HG03095 (cell line): ENCODE measurements at regions not wholly inside any gene's neighbourhood (a gene's known extent, or its start where the extent isn't known, plus 50 kb on each side); places are given as distances from the start of the nearest gene placed in this dataset.

Experiments used
- ATAC-seq: cut with Tn5 transposase; IDR thresholded peaks from one replicate; pipeline ENCODE4 v1.9.1; 2021; ENCODE audit warnings: moderate library complexity; ENCODE audit not compliant: unreplicated experiment

DNA sequence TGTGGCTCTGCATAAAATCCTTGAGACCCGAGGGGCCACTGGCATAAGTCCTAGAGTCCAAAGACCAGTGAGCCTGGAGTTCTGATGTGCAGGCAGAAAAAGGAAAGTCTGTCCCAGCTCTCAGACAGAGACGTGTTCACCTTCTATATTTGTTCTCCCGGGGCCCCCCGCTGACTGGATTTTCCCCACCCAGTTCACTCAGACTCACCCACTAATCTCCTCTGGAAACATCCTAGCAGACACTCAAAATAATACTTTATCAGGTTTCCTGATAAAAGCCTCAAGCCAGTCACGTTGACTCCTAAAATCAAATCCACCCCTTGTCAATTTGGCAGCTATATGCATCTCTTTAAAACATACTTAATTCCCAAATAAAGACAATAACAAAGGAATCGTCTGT, 1084.2 kb upstream of the NCAM2 start:
- ATAC-seq = no peak

DNA sequence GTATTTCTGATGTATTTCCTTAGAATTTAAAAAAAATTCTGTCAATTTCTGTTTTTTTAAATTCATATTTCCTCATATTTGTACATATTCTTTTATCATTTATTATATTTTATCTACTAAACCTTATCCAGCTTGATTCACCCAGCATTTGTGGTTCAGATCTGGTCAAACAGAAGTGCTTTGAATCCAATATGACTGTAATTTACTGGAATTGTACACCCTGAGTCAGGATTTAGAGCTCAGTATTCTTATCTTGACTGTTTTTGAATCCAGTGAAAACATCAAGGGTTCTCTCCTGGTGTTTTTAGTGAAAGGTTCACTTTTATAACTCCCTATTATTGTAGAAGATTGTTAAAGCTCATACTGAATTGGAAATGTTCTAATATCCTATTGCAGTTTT, 1077.0 kb upstream of the NCAM2 start:
- ATAC-seq = no peak

DNA sequence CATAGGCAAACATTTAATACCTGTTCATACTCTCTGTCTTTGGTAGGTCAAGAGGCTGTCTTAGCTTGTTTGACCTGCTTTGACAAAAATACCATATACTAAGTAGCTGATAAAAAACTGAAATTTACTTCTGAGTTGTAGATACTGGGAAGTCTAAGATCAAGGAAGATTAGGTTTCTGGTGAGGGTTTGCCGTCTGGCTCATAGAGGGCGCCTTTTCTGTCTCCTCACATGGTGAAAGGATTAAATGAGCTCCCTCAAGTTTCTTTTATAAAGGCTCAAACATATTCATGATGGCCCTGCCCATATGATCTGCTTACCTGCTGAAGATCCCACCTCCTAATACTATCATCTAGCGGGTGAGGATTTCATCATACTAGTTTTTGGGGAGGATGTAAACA, 1076.1 kb upstream of the NCAM2 start:
- ATAC-seq = no peak

- no peak for ATAC-seq
Measured at GRCh38 chr21:19935467-19935866, 1062.7 kb upstream of the NCAM2 start.

DNA sequence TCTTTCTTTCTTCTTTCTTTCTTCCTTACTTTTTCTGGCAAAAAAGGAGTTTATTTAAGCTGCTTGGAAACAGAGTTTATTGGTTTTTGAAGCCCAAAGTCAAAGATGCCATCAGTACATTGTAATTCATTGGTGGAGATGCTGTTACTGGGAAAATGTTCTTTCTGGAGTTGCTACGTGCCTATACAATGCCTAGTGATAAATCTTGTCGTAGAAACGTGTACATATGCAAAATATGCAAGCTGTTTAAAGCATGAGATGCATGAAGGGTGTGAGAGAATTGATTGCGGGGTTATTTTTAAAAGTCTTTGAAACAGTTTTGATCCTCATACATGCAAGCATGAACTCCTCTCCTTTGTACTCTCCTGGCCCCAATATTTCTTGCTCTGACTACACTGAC, 1060.6 kb upstream of the NCAM2 start:
- no peak for ATAC-seq

DNA sequence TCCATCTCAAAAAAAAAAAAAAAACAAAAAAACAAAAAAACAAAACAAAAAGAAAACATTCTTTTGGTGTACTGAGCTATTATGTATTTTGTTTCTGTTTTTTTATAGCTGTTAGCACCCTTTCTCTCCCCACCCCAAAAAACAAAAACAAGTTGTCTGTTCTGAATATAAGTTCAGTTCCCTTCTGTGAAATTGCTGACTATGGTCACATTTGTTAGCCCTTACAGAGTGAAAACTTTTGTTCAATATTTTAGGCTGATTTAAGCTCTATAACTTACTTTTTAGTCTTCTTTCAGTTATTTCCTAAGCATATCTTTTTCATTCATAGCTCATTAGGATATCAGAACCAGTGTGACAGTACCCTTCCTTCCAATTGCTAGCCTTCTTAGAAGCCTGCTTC, 1056.6 kb upstream of the NCAM2 start:
- ATAC-seq = no peak

- no peak for ATAC-seq
Measured at GRCh38 chr21:19950347-19950746, 1047.9 kb upstream of the NCAM2 start.

GRCh38 chr21:19969156-19969555, 1029.1 kb upstream of the NCAM2 start:
- ATAC-seq = no peak

DNA sequence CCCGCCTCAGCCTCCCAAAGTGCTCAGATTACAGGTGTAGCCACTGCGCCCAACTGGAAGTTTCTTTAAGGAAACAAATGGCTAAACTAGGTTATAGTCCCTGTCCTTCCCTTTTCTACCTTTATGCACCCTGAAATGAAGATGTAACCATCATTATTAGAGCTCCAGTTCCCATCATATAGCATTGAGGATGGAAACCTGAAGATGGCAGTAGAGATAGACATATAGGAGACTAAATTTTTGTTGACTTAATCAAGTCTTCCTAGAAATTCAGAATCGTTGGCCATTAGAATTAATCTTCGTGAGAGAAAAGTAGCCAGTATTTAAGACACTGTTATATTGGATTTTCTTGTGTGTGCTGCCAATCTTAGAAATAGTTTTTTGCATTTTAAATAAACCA, 1016.3 kb upstream of the NCAM2 start:
- ATAC-seq = no peak

DNA sequence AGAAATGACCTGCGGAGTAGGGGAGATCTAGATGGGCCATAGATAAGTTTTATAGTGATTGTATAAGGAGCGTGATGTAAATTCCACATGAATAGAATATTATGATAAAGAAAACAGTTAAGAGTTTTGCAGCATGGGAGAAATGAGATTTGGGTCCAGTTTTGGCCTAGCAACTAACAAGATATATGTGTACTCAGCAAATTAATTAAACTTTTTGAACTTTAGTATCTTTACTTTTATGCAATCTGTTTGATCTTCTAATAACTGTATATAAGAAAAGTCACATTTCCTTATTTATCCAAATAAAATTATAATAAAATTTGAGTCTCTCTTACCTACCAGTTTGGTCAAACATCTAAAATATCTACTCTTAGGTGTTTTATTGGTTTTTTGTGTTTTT, 1011.8 kb upstream of the NCAM2 start:
- no peak for ATAC-seq

DNA sequence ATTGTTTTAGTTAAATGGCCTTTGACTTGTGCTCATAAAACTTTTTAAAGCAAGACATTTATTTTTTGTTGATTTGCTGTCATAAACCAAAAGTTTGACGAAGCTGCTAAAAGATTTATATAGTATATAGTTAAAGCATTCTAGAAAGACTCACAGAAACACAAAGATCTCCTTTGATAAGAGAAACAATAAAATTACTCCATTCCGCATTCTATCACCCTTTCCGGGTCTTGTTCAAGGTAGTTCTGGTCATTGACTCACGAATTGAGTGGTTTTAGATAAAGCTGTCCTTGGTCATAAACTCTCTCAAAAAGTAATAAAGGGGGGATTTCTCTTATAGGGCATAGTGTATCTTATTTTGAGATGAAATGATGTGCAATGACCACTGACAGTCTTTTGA, 1010.5 kb upstream of the NCAM2 start:
- no peak for ATAC-seq

- no peak for ATAC-seq
Measured at GRCh38 chr21:19992540-19992939, 1005.7 kb upstream of the NCAM2 start.

DNA sequence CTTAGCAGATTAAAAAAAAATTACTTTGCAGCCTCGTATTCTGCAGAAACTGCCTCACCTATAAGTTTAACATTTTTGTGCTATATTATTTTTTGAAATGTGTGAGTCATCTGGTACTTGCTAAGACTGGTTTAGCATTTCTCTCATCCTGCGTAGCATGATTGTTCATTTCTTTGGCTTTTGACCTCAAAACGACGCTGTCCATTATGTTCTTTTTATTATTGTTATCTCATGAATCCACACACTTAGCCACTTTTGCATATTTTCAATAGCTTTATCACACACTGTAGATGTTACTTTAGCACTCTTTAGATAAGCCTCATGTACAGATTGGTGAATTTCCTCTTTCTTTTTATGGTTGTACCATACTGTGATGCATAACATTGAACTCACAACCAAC, 1004.9 kb upstream of the NCAM2 start:
- no peak for ATAC-seq

DNA sequence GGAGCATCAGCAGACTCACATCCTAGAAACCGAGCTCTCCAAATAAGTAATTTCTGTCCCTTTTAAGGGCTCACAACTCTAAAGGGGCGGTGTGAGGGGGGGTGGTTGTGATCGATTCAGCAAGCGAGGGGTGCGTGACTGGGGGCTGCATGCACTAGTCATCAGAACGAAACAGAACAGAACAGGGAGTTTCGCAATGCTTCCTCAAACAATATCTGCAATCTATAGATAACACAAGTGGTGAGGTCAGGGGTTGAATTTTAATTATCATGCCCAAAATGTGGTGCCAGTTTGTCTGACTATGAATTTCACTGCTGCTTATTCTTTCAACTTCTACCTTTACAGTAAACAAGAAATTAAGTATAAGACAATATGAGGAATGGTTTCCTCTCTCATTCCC, 1003.0 kb upstream of the NCAM2 start:
- ATAC-seq = no peak

DNA sequence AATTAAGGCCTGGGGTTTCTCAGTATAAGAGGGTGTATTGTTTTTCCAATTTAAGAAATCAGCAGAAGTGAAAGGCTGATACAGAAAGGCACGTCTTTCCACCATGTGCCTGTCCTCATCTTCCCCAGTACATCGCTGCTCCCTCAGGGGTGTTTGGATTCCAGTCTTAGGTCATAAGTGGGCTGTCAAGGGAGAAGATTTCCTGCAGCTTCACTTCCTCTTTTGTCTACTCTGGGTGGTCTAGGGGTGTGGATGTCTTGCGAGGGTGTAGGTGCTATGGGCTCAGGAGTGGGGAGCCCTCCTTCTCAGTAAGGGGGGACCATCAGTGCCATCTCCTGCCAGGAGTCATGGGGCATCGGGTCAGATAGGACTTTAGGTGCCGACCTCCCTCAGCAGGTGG, 999.8 kb upstream of the NCAM2 start:
- ATAC-seq = no peak

- no peak for ATAC-seq
Measured at GRCh38 chr21:19999369-20000272, 998.6 kb upstream of the NCAM2 start.

DNA sequence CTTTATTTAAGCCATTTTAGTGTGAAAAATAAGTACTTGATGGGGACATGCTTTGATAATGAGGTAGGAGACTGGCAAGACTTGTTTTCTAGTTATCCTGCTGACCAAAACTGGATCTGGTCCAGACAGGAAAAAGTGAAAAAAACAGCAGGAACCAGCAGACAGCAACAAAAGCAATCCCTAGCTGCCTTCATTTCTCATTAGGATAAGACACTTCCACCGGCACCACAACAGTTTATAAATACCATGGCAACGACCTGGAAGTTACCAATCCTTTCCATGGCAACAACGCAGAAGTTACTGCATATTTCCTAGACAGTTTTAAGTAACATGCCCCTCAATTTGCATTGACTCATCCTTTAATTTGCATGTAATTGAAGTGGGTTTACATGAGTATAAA, 993.8 kb upstream of the NCAM2 start:
- ATAC-seq = no peak

GRCh38 chr21:20010691-20011200, 987.5 kb upstream of the NCAM2 start:
- ATAC-seq = no peak

DNA sequence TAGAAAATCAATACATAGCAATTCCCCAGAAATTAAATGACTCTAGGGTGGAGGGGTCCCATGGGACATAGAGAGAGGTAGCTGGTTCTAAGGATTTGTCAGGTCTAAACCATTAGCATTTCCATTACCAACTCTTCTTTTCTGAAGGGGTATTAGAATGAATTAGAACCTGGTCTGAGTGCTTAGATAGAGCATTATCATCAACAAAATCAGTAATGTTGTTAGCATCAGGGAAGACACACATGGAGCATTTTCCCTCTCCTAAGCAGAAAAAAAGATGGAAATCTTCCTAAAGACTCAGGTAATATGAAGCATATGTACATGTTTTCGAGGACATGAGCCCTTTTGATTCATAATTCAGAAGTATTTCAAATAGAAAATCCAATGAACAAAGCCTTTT, 984.4 kb upstream of the NCAM2 start:
- no peak for ATAC-seq

DNA sequence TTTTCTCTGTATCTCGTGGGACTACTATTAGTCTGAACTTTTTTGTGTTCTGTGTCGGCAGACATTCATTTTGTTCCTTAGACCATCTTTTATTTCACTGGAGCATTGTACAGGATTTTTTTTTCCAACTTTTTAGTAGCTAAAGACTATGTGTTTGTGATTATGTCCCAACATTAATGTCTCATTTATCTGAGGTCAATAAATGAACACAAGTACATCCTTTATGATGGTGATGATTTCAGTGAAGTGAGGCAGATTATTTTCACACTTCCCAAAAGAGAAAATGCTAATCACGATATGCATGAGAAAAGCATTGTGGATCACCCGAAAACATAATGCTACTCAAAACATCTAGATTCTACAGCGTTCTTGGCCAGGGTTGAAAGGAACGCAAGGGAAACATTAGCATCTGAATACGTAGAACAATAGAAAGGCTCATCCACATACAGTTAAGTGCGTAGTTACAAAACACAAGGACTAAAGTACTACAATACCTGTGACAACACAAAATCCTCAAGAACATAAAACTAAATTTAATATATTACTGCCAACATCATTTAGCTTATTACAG, 981.7 kb upstream of the NCAM2 start:
- ATAC-seq = no peak

DNA sequence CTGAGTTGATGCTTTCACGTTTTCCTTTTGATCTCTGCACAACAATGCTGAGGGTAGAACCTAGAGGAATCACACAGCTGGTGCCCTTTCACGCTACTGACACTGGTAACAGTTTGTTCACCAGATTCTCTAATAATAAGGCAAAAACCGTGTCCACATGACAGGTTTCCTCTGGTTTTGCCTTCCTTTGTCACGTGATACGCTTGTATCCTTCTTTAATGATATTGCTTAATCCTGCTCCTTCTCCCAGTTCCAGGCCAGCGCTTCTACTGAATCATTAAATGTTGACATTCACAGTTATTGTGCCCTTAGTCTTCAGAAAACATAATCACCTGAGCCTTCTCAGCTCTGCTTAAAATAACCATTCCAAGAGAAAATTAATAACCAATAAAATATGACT, 978.2 kb upstream of the NCAM2 start:
- ATAC-seq = no peak

DNA sequence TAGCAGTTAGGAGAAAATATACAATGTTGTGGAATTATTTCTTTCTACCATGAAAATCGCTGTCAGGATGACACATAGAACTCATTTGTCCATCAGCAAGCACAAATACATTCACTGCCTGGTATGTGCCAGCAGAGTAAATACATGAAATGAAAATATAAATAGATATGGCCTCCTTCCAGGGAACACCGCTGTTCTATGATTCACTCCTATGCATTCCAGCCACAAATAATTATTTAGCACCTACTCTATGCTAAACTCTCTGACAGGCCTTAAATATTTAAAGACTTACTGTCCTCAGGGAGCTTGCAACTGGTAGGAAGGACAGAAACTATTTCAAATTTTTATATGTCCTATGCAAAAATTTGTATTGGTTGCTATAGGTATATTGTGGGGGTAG, 975.0 kb upstream of the NCAM2 start:
- no peak for ATAC-seq

- ATAC-seq = no peak
Measured at GRCh38 chr21:20024741-20025140, 973.5 kb upstream of the NCAM2 start.
